Skin epidermis (tissue), 12 donors: ENCODE measurements at regions not wholly inside any gene's neighbourhood (a gene's known extent, or its start where the extent isn't known, plus 50 kb on each side); places are given as distances from the start of the nearest gene placed in this dataset.
"Not testable (repeated sequence)": the region's sequence is repeated elsewhere in the genome, so short reads cannot be mapped to it uniquely, and the experiment has no call there.

Experiments
- H3K27ac ChIP-seq, 21 experiments: fragments of 200-600 bp; sonication (generic) in 11 of 21; one replicate each; pipeline ENCODE4 v1.5.0; 2020; ENCODE audit warnings: mild to moderate bottlenecking in 3 of 21, inconsistent platforms in 2 of 21, moderate library complexity in 2 of 21
- H3K4me3 ChIP-seq, 7 experiments: fragments of 200-600 bp; sonication (generic) in 2 of 7; one replicate each; pipeline ENCODE4 v1.5.0; 2020; ENCODE audit warnings: inconsistent platforms in 2 of 7, mild to moderate bottlenecking in 2 of 7, moderate library complexity in 1 of 7

DNA sequence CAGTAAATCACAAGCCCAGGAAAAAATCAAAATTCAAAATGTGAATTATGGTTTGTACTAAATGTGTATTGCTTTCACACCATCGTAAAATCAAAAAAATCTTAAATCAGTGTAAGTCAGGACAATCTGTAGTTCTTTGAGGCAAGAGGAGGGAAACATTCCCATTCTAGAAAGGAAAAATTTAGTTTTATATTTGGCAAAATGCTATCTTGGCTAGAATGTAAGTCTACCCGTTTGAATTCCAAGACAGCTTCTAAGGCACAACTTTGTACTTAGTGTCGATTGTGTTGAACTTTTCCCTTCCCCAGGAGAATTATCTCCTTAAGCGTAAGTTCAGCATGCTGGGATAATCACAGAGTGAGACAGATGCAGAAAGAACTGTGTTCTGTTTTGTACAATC lies 638.2 kb upstream of the LRRTM1 start:
- H3K27ac ChIP-seq = no peak overlapping the region
- H3K4me3 ChIP-seq = no peak overlapping the region

DNA sequence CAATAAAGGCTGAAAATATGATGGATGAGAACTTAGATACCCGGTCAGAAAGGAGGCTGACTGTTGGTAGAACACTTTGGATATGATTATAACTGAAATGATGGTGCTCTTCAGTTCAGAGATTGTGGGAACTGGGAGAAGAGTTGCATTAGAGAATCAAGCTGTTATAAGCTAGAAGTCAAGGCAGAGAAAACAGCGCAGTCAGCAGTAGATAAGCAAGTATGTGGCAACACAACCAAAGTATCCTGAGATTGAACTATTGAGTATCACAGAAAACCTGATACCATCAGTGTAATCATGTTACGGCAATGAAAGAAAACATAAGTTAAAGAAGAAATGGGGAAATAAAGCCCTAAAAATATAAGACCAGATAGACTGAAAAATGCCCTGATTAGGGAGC lies 633.9 kb upstream of the LRRTM1 start:
- no peak overlapping the region for H3K4me3 ChIP-seq
- H3K27ac ChIP-seq = no peak overlapping the region

DNA sequence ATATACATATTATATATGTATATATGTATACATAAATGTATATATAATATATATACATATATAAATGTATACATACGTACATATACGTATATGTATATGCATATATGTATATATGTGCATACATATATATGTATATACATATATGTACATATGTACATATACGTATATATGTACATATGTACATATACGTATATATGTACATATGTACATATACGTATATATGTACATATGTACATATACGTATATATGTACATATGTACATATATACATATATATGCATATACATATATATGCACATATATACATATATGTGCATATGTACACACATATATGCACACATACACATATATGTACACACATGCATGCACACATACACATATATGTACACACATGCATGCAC lies 627.3 kb upstream of the LRRTM1 start:
- H3K27ac ChIP-seq, H3K4me3 ChIP-seq: not testable (repeated sequence)

DNA sequence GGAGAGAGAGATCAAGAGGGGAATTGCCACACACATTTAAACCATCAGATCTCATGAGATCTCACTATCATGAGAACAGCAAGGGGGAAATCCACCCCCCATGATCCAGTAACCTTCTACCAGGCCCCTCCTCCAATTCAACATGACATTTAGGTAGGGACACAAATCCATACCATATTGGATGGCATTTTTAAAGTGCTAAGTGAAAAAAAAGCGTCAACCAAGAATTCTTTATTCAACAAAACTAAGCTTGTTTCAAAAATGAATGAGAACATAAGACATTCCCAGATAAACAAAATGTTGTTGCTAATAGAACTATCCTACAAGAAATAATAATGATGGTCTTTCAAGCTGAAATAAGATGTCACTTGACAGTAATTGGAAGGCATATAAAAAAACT lies 626.2 kb upstream of the LRRTM1 start:
- H3K4me3 ChIP-seq = no peak overlapping the region

DNA sequence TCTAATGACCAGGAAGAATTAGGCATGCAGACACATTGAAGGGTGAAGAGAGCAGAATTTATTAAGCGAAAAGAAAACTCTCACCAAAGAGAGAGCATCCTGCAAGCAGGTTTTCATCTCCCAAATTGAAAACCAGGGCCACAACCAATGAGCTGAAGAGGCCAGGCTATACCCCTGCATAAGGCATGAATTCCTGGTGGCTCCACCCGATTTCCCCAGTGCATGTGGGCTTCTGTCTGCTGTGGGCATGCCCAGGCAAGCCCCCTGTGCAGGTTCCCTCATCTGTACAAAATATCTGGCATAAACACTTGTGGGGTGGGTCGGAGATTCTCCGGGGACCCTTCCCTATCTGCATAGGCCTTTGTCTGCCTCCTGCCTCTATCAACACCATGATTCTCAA lies 621.6 kb upstream of the LRRTM1 start:
- Histone ChIP-seq H3K4me3 (no peak overlapping the region), H3K27ac (no peak overlapping the region)

More for the DNA sequence above, 626.2 kb upstream of the LRRTM1 start:
- no peak overlapping the region for H3K27ac ChIP-seq

DNA sequence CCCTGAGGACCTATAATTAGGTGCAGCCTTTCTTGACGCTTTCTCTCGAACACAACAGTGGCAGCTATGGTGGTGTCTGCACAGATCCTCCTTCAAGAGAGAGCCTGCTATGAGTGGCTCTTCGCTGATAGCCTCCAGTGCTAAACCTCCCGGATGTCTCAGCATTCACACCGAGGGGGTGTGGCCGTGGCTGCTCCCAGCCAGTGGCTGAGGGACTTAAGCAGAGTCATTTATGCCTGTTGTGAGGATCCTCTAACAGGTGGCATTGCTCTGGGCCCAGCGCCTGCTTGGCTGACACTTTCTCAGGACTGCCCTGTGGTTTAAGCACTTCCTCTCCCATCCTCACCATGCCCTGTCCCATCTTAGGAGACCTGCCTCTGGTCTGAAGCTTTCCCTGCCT lies 592.0 kb upstream of the LRRTM1 start:
- Histone ChIP-seq H3K4me3 (no peak overlapping the region), H3K27ac (no peak overlapping the region)

DNA sequence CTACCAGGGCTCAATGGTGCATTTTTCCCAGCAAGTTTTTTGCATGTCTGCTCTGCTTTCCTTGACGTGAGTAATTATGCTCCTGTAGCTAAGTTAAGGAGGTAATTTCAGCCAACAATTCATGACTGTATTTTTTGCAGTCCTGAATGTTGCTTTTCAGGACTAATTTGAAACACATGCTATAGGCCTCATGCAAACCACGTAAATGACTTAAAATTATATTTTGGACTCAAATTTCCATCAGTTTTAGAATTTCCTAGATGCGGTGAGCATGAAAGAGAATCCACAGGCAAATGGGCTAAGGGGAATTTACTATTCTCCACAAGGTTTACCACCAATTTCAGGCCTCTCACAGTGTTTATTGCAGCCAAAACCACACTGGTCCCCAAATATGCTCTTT lies 589.9 kb upstream of the LRRTM1 start:
- Histone ChIP-seq H3K4me3 (no peak overlapping the region), H3K27ac (no peak overlapping the region)

DNA sequence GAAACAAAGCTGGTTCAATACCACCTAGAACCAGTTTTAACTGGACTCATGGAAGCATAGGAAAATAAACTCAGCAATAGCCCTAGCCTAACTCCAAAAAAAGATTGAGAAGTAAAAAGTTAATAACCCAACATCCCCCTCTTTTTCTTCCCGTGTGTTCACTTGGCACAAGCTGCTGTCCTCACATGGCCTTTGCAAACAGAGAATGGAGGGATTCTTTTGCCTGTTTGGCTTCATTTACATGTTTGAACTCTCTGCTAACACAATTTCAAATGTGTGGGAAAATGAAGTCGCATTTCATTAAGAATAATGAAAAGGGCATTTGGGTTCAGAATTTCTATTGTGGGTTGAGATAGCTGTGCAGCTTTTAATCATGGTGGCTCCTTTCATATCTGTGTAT lies 589.2 kb upstream of the LRRTM1 start:
- no peak overlapping the region for H3K27ac ChIP-seq
- no peak overlapping the region for H3K4me3 ChIP-seq

DNA sequence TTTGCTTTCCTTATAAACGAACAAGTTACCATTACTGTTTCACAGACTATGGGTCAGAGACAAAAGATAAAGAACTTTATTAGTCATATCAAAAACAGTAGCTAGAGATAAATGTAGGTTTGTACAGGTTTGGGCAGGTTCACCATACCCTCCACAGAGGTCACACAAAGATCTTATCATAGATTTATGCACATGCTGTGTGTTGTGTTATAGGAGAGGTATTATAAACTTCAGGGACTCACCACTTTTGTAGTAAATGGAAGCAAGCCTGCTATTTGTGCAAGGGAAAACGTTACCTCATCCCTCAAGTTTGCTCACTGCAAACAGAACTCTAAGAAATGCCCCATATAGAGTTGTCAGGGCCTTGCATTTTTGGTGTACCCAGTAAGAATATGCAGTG lies 584.5 kb upstream of the LRRTM1 start:
- Histone ChIP-seq H3K4me3 (no peak overlapping the region), H3K27ac (no peak overlapping the region)

DNA sequence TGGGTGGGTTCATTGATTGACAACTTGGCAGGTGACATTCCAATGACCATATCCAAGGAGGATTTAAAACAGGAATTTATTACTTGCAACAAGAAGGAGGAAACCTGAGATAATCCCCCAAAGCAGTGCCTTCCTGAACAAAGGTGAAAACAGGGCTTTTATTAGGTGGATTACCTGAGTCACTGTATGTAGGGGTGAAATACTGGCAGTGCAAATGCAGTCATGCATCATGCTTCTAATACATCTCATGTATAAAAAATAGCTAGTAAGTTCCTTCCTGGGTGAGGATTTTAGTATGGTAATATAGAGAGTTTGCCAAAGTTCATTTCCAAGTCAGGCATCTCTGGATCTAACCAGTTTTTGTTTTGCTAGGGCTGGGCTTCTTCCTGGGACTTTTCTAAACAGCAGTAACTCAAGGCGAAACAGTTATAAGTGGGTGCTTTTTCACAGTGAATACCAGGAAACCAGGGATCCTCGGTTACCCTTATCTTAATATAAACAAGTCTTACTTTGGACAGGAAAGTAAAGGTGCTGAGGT lies 583.4 kb upstream of the LRRTM1 start:
- H3K4me3 ChIP-seq = no peak overlapping the region
- no peak overlapping the region for H3K27ac ChIP-seq

DNA sequence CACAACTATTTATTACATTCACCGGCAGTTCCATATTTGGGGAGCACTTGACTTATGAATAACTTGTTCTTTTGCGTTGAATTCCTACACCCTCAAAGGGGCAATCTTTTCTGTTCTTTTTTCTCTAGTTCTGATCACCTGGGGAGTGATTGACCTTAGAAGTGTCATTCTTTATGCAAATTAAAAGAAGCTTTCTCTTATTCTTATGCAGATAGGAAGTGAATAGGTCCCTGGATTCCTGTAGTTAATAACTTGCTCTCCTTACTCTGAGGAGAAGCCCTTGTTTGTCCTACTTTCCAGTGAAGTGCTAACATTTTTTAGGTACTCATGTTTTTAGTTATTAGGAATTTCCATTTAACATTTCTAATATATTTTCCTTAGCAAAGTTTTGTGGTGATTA lies 569.8 kb upstream of the LRRTM1 start:
- H3K4me3 ChIP-seq = no peak overlapping the region
- no peak overlapping the region for H3K27ac ChIP-seq

DNA sequence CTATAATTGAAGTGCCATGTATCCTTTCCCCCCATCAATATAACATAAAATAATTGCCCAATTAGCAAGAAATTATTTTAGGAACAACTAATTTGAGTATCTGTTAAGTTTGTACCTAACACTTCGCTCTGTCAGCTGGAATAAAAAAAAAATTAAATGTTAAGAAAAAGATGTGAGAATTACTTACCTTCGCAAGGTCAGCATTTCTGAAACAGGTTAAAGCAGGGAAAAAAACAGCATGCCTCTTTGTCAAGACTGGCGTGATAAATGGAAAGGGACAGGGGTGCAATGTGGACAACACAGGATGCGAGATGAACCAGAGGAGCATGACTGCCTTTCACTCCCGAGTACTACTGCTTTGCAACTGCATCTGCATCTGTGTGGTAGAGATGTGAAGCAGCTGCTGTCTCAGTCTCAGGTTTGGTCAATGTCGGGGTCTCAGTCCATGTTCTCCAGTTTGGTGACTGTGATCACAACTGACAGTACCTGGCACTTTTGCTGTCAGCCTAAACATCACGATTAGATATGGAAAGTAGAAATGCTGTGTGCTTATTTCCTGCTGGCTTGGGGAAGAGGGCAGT lies 565.4 kb upstream of the LRRTM1 start:
- no peak overlapping the region for H3K4me3 ChIP-seq
- H3K27ac ChIP-seq = no peak overlapping the region

DNA sequence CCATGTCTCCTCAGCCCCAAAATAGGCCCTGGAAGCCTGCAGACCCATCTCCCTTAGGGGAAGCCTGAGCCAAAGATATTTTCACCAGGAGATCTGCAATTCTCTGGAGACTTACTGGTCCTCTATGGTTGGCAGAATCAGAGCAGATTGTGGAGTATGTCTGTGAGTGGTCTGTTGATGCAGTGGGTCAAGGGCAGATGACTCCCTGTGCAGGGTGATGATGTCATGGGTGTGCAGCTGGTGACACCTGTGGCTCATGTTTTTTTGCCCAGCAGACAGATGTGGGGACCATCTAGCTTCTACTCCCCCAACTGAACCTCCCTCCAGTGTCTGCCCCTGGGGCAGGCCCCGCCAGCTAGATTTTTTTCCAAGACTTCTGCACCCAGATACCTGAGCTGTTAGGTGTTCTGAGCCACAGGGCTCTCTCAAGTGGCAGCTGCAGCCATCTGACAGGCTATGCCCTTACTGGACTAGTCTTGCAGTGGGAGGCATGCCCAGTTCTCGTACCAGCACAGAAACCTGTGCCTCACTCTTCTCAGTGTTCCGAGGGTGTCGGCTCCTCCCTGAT lies 558.7 kb upstream of the LRRTM1 start:
- Histone ChIP-seq H3K27ac (no peak overlapping the region), H3K4me3 (no peak overlapping the region)

DNA sequence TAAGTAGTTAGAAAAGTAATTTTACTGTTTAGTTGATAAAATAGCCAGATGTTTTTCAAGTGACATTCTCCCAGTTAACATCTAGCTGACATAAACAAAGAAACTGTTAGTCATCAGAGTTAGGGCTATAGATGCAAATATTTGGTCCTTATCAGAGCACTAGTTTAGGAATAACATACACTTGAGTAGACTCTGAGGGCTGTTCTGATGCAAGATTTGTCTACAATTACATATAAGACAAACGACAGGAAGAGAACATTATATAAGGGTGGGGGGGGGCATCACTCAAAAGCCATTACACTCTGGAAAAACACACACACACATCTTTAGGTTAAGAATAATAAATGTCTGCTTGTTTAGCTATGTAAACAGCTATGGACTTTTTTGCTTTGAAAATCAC lies 554.4 kb upstream of the LRRTM1 start:
- Histone ChIP-seq H3K4me3 (no peak overlapping the region), H3K27ac (no peak overlapping the region)

DNA sequence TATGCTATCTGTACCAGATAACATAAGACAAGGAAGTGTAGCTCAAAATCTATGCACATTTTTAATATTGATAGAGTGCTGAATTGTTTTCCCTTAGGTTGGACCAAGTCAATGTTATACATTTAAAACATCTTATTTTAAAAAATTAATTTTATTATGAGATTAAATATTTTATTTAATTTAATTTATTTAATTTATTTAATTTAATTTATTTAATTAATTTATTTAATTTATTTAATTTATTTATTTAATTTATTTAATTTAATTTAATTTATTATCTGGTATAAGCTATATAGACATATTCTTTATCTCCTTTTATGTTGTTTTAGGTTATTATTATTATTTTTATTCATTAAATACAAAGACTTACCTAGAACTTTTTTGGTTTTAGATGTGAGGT lies 551.7 kb upstream of the LRRTM1 start:
- no peak overlapping the region for H3K27ac ChIP-seq
- H3K4me3 ChIP-seq = no peak overlapping the region

DNA sequence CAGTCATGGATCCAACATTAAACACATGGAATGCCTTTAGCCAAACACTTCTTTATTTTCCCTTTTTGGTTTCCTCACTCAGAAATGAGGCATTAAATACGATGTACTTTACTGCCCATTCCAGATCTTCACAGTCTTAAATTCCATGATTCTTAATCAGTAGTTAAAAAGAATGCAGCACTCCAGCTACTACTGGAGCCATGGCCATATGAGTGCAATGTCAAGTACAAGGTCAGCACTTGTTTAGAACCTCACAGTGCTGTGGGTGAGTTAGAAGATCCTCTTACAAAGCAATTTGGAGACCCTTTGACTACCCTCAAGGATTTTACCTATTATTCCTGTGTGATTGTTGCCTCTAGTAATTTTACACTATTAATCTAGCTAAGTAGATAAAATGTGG lies 550.3 kb upstream of the LRRTM1 start:
- H3K4me3 ChIP-seq = no peak overlapping the region
- H3K27ac ChIP-seq = no peak overlapping the region

DNA sequence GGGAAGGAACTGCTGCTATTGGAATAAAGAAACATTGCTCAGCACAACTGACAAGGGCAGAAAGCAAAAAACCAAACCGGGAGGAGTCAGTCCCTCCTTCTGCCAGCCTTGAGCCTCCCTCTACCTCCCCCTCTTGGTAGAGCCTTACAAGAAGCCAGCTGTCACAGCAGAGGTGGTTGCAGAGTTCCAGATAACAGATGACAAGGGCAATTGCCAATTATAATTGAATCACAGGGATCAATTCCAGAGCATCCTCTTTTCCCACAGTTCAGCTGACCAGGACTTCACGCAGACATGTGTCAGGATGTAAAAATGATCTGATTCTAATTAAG lies 548.2 kb upstream of the LRRTM1 start:
- Histone ChIP-seq H3K27ac (no peak overlapping the region), H3K4me3 (no peak overlapping the region)

DNA sequence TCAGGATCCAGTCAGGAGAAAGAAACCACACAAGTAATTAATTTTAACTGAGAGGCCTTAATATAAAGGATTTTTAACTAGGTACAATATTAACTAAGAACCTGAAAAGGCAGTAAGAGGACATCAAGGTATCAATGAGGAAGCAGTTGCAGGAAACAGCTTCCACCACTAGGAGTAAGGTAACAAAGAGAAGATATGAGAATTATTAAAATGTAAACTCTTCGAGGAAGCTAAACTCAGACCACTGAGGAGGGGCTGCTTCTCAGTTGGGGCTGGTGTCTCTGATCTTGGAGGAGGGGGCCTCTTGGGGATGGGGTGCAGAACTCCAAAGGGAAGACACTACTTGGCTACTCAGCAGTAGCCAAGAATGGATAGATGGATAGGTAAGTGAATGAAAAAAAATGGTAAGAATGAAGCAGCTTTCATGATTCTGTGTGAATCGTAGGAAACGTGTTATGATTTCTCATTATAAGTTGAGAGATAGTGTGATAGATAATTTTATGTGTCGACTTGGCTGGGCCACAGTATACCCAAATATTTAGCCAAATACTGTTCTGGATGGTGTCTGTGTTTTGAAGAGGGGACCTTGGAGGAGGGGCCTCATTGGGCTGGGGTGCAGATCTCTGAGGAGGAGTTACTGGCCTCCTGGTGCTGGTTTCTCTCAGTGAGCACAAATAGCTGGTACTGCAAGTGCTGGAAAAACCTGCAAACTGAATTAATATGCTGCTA lies 547.7 kb upstream of the LRRTM1 start:
- no peak overlapping the region for H3K4me3 ChIP-seq
- H3K27ac ChIP-seq = no peak overlapping the region

DNA sequence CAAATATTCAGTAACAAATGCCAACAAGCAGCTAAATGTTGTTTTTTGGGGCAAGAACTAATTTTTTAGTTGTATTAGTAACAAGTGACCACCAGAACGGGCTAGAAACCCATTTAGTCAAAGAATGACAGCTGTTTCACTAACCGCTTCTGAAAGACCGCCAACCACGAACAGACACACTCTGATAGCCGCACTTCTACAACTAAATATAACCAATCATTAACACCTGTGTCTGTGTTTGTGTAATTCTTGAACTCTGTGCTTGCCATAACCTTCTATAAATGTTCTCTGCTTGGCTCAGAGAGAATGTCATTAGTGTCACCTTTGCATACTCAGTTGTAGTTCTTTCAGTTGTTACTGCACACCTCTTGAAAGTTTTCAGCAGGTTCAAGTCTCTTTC lies 526.3 kb upstream of the LRRTM1 start:
- Histone ChIP-seq H3K4me3 (no peak overlapping the region), H3K27ac (no peak overlapping the region)

DNA sequence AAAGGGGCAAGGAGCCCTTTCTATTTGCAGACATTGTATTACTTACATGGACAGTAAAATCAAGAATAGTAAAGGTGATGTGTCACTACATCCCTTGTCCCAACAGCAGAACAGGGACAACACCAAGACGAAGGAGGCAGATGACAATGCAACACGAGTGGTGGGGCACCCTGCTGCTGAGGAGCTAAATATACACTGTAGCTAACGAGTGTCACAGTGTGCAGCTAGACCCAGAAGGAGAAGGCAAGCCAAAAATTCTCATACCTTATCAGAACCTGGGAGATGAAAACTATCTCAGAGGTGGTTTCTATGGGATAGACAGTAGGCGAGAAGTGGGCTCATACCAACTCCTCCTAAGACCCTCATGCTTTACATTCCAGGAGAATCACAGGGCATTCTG lies 518.4 kb upstream of the LRRTM1 start:
- Histone ChIP-seq H3K4me3 (no peak overlapping the region), H3K27ac (no peak overlapping the region)

DNA sequence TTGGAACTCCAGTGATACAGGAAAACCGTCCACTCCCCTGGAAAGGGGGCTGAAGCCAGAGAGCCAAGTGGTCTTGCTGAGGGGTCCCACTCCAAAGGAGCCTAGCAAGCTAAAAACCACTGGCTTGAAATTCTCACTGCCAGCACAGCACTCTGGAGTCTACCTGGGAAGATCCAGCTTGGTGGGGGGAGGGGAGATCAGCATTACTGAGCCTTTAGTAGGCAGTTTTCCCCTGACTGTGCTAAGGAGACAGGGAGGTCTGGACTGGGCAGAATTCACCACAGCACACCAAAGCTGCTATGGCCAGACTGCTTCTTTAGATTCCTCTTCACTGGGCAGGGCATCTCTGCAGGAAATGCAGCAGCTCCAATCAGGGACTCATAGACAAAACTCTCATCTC lies 510.7 kb upstream of the LRRTM1 start:
- H3K4me3 ChIP-seq = no peak overlapping the region

DNA sequence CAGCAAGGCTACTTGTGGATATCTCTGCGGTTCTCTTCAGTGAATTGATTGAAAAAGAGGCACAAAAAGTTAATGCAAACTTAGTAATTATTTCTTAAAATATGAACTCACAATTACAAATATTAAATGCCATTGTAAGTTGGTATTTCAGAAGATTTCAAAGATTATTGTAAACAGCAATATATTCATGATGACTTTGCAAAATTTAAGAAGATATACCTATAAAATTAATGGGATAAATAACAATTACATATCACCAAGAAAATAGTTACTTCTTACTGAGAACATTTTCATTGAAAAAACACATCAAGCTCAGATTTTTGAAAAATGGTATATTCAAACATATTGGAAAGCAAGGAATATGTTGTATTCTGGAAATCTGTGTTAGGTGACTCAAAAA lies 482.0 kb upstream of the LRRTM1 start:
- H3K27ac ChIP-seq = no peak overlapping the region
- no peak overlapping the region for H3K4me3 ChIP-seq

More for the DNA sequence above, 510.7 kb upstream of the LRRTM1 start:
- no peak overlapping the region for H3K27ac ChIP-seq
